HK-2 (cell line): ENCODE measurements at regions not wholly inside any gene's neighbourhood (a gene's known extent, or its start where the extent isn't known, plus 50 kb on each side); places are given as distances from the start of the nearest gene placed in this dataset.
"Not testable (repeated sequence)": the region's sequence is repeated elsewhere in the genome, so short reads cannot be mapped to it uniquely, and the experiment has no call there.

Experiments used
- DNase-seq: peaks from one replicate; pipeline ENCODE4 v3.0.0-alpha.2; 2018; ENCODE audit not compliant: unreplicated experiment

- DNase-seq, result no peak
Observed at GRCh38 chr5:3191585-3191984, 404.0 kb upstream of the IRX1 start.

GRCh38 chr5:3190930-3191329, 404.7 kb upstream of the IRX1 start:
- no peak for DNase-seq

GRCh38 chr5:3190433-3190832, 405.2 kb upstream of the IRX1 start:
- DNase-seq, result no peak

- DNase-seq, result no peak
Observed at GRCh38 chr5:3187771-3188425, 407.7 kb upstream of the IRX1 start.

- DNase-seq, result no peak
Observed at GRCh38 chr5:3186736-3187405, 408.8 kb upstream of the IRX1 start.

GRCh38 chr5:3186156-3186555, 409.5 kb upstream of the IRX1 start:
- DNase-seq, result no peak

- DNase-seq, result no peak
Observed at GRCh38 chr5:3185488-3185887, 410.1 kb upstream of the IRX1 start.

- no peak for DNase-seq
Observed at GRCh38 chr5:3182133-3182876, 413.3 kb upstream of the IRX1 start.

- no peak for DNase-seq
Observed at GRCh38 chr5:3181671-3182070, 414.0 kb upstream of the IRX1 start.

- no peak for DNase-seq
Observed at GRCh38 chr5:3180636-3181035, 415.0 kb upstream of the IRX1 start.

- no peak for DNase-seq
Observed at GRCh38 chr5:3179220-3179619, 416.4 kb upstream of the IRX1 start.

- no peak for DNase-seq
Observed at GRCh38 chr5:3177338-3177737, 418.3 kb upstream of the IRX1 start.

- no peak for DNase-seq
Observed at GRCh38 chr5:3175416-3175815, 420.2 kb upstream of the IRX1 start.

- DNase-seq, result no peak
Observed at GRCh38 chr5:3167473-3167872, 416.0 kb upstream of the IRX2 start.

- no peak for DNase-seq
Observed at GRCh38 chr5:3163626-3164025, 412.1 kb upstream of the IRX2 start.

GRCh38 chr5:3161672-3162071, 410.2 kb upstream of the IRX2 start:
- no peak for DNase-seq

GRCh38 chr5:3157214-3157613, 405.7 kb upstream of the IRX2 start:
- DNase-seq, result no peak

- DNase-seq, result no peak
Observed at GRCh38 chr5:3155717-3156116, 404.2 kb upstream of the IRX2 start.

GRCh38 chr5:3155046-3155445, 403.6 kb upstream of the IRX2 start:
- DNase-seq, result no peak

GRCh38 chr5:3153906-3154305, 402.4 kb upstream of the IRX2 start:
- DNase-seq, result no peak

- DNase-seq, result no peak
Observed at GRCh38 chr5:3153226-3153858, 401.9 kb upstream of the IRX2 start.

GRCh38 chr5:3149899-3150298, 398.4 kb upstream of the IRX2 start:
- DNase-seq, result no peak

- DNase-seq, result not testable (repeated sequence)
Observed at GRCh38 chr5:3147405-3147804, 395.9 kb upstream of the IRX2 start.
